Stimulated activated naive CD8-positive, alpha-beta T cell treated with anti-CD3 and anti-CD28 coated beads, Interleukin-15, Interleukin-2, amounts not matched to agents 100 ng/mL and 50 ng/mL, for 24 hours (primary cell): ENCODE measurements at regions not wholly inside any gene's neighbourhood (a gene's known extent, or its start where the extent isn't known, plus 50 kb on each side); places are given as distances from the start of the nearest gene placed in this dataset.
"Not testable (repeated sequence)": the region's sequence is repeated elsewhere in the genome, so short reads cannot be mapped to it uniquely, and the experiment has no call there.

ENCODE experiments used
- H3K27ac Mint-ChIP-seq: one replicate; pipeline ENCODE4 v1.8.0; 2021; ENCODE audit warnings: mild to moderate bottlenecking, mixed read lengths
- H3K27me3 Mint-ChIP-seq: one replicate; pipeline ENCODE4 v1.8.0; 2021; ENCODE audit warnings: mixed read lengths
- H3K36me3 Mint-ChIP-seq: one replicate; pipeline ENCODE4 v1.8.0; 2021; ENCODE audit warnings: low read depth, mixed read lengths
- H3K4me1 Mint-ChIP-seq: one replicate; pipeline ENCODE4 v1.8.0; 2021; ENCODE audit warnings: low read depth, mixed read lengths
- H3K4me3 Mint-ChIP-seq: one replicate; pipeline ENCODE4 v1.8.0; 2021; ENCODE audit warnings: mild to moderate bottlenecking, mixed read lengths
- H3K9me3 Mint-ChIP-seq: one replicate; pipeline ENCODE4 v1.8.0; 2021; ENCODE audit warnings: mixed read lengths

GRCh38 chr7:27419581-27420177 lies 177.1 kb downstream of the EVX1 start:
- no peaks in the 10 kb centered on the region for H3K9me3 Mint-ChIP-seq
- H3K4me3 Mint-ChIP-seq, result no peak overlapping the region

GRCh38 chr7:27420702-27421101 lies 178.1 kb downstream of the EVX1 start:
- H3K9me3 Mint-ChIP-seq, result no peaks in the 10 kb centered on the region

More at GRCh38 chr7:27419581-27420177, 177.1 kb downstream of the EVX1 start:
- no peaks in the 10 kb centered on the region for H3K36me3 Mint-ChIP-seq
- H3K27ac Mint-ChIP-seq, result no peak overlapping the region
- no peaks in the 10 kb centered on the region for H3K27me3 Mint-ChIP-seq
- no peaks in the 10 kb centered on the region for H3K4me1 Mint-ChIP-seq

GRCh38 chr7:27423290-27423689 lies 180.7 kb downstream of the EVX1 start:
- Mint-ChIP-seq H3K4me1 (no peaks in the 10 kb centered on the region), H3K27ac (no peak overlapping the region), H3K36me3 (no peaks in the 10 kb centered on the region), H3K9me3 (no peaks in the 10 kb centered on the region), H3K4me3 (no peak overlapping the region), H3K27me3 (no peaks in the 10 kb centered on the region)

More at GRCh38 chr7:27420702-27421101, 178.1 kb downstream of the EVX1 start:
- Mint-ChIP-seq H3K27ac (no peak overlapping the region), H3K36me3 (no peaks in the 10 kb centered on the region), H3K27me3 (no peaks in the 10 kb centered on the region), H3K4me3 (no peak overlapping the region), H3K4me1 (no peaks in the 10 kb centered on the region)

GRCh38 chr7:27423821-27424220 lies 181.2 kb downstream of the EVX1 start:
- Mint-ChIP-seq H3K36me3 (no peaks in the 10 kb centered on the region), H3K4me3 (no peak overlapping the region), H3K4me1 (no peaks in the 10 kb centered on the region), H3K27me3 (no peaks in the 10 kb centered on the region), H3K27ac (no peak overlapping the region), H3K9me3 (no peaks in the 10 kb centered on the region)

GRCh38 chr7:27424231-27424630 lies 181.6 kb downstream of the EVX1 start:
- no peaks in the 10 kb centered on the region for H3K27me3 Mint-ChIP-seq
- no peak overlapping the region for H3K4me3 Mint-ChIP-seq
- H3K36me3 Mint-ChIP-seq, result no peaks in the 10 kb centered on the region
- H3K27ac Mint-ChIP-seq, result no peak overlapping the region
- H3K4me1 Mint-ChIP-seq, result no peaks in the 10 kb centered on the region
- H3K9me3 Mint-ChIP-seq, result no peaks in the 10 kb centered on the region

GRCh38 chr7:27424749-27425148 lies 182.1 kb downstream of the EVX1 start:
- H3K27me3 Mint-ChIP-seq, result no peaks in the 10 kb centered on the region
- H3K4me3 Mint-ChIP-seq, result no peak overlapping the region
- H3K27ac Mint-ChIP-seq, result no peak overlapping the region
- H3K9me3 Mint-ChIP-seq, result no peaks in the 10 kb centered on the region
- H3K4me1 Mint-ChIP-seq, result no peaks in the 10 kb centered on the region
- H3K36me3 Mint-ChIP-seq, result no peaks in the 10 kb centered on the region

- Mint-ChIP-seq H3K4me1 (no peaks in the 10 kb centered on the region), H3K4me3 (no peak overlapping the region), H3K36me3 (no peaks in the 10 kb centered on the region), H3K9me3 (no peaks in the 10 kb centered on the region), H3K27ac (no peak overlapping the region), H3K27me3 (peaks cover 3% of the 10 kb centered on the region)
These were observed 184.8 kb downstream of the EVX1 start for GRCh38 chr7:27427416-27427815.

- no peaks in the 10 kb centered on the region for H3K9me3 Mint-ChIP-seq
- H3K4me1 Mint-ChIP-seq, result no peaks in the 10 kb centered on the region
- H3K27me3 Mint-ChIP-seq, result peaks cover 8% of the 10 kb centered on the region
- H3K36me3 Mint-ChIP-seq, result no peaks in the 10 kb centered on the region
- no peak overlapping the region for H3K27ac Mint-ChIP-seq
- no peak overlapping the region for H3K4me3 Mint-ChIP-seq
These were observed 187.5 kb downstream of the EVX1 start for GRCh38 chr7:27430105-27430504.

- H3K4me3 Mint-ChIP-seq, result no peak overlapping the region
These were observed 188.9 kb downstream of the EVX1 start for GRCh38 chr7:27431465-27431864.

GRCh38 chr7:27433581-27433980 lies 191.0 kb downstream of the EVX1 start:
- no peaks in the 10 kb centered on the region for H3K9me3 Mint-ChIP-seq
- H3K27me3 Mint-ChIP-seq, result peaks cover 14% of the 10 kb centered on the region
- no peak overlapping the region for H3K4me3 Mint-ChIP-seq
- H3K4me1 Mint-ChIP-seq, result no peaks in the 10 kb centered on the region
- H3K27ac Mint-ChIP-seq, result no peak overlapping the region
- no peaks in the 10 kb centered on the region for H3K36me3 Mint-ChIP-seq

More at GRCh38 chr7:27431465-27431864, 188.9 kb downstream of the EVX1 start:
- Mint-ChIP-seq H3K36me3 (no peaks in the 10 kb centered on the region), H3K9me3 (no peaks in the 10 kb centered on the region), H3K4me1 (no peaks in the 10 kb centered on the region), H3K27me3 (peaks cover 8% of the 10 kb centered on the region), H3K27ac (no peak overlapping the region)

- Mint-ChIP-seq H3K36me3 (no peaks in the 10 kb centered on the region), H3K4me1 (no peaks in the 10 kb centered on the region), H3K9me3 (no peaks in the 10 kb centered on the region), H3K27me3 (peaks cover 25% of the 10 kb centered on the region), H3K27ac (no peak overlapping the region), H3K4me3 (no peak overlapping the region)
These were observed 192.3 kb downstream of the EVX1 start for GRCh38 chr7:27434756-27435400.

- Mint-ChIP-seq H3K27ac (no peak overlapping the region), H3K36me3 (no peaks in the 10 kb centered on the region), H3K4me3 (no peak overlapping the region), H3K4me1 (no peaks in the 10 kb centered on the region), H3K27me3 (peaks cover 25% of the 10 kb centered on the region), H3K9me3 (no peaks in the 10 kb centered on the region)
These were observed 192.9 kb downstream of the EVX1 start for GRCh38 chr7:27435461-27435860.

GRCh38 chr7:27438881-27439589 lies 196.4 kb downstream of the EVX1 start:
- Mint-ChIP-seq H3K4me3 (no peak overlapping the region), H3K27ac (no peak overlapping the region), H3K9me3 (no peaks in the 10 kb centered on the region)

GRCh38 chr7:27442455-27442854 lies 199.9 kb downstream of the EVX1 start:
- H3K4me1 Mint-ChIP-seq, result no peaks in the 10 kb centered on the region
- H3K27me3 Mint-ChIP-seq, result peaks cover 46% of the 10 kb centered on the region
- H3K36me3 Mint-ChIP-seq, result no peaks in the 10 kb centered on the region

More at GRCh38 chr7:27438881-27439589, 196.4 kb downstream of the EVX1 start:
- Mint-ChIP-seq H3K4me1 (no peaks in the 10 kb centered on the region), H3K36me3 (no peaks in the 10 kb centered on the region), H3K27me3 (peaks cover 40% of the 10 kb centered on the region)

GRCh38 chr7:27449046-27449445 lies 206.4 kb downstream of the EVX1 start:
- peaks cover 29% of the 10 kb centered on the region for H3K27me3 Mint-ChIP-seq
- H3K36me3 Mint-ChIP-seq, H3K4me3 Mint-ChIP-seq, H3K27ac Mint-ChIP-seq, H3K9me3 Mint-ChIP-seq, H3K4me1 Mint-ChIP-seq: not testable (repeated sequence)

More at GRCh38 chr7:27442455-27442854, 199.9 kb downstream of the EVX1 start:
- no peak overlapping the region for H3K27ac Mint-ChIP-seq
- no peaks in the 10 kb centered on the region for H3K9me3 Mint-ChIP-seq
- H3K4me3 Mint-ChIP-seq, result no peak overlapping the region
